GM18511 (cell line): ENCODE measurements at regions not wholly inside any gene's neighbourhood (a gene's known extent, or its start where the extent isn't known, plus 50 kb on each side); places are given as distances from the start of the nearest gene placed in this dataset.

Experiments used
- ATAC-seq: cut with Tn5 transposase; IDR thresholded peaks from one replicate; pipeline ENCODE4 v1.9.1; 2021; ENCODE audit warnings: mild to moderate bottlenecking, moderate library complexity; ENCODE audit not compliant: unreplicated experiment

- ATAC-seq = no peak
Observed at GRCh38 chr1:218135371-218135770, 149.7 kb upstream of the RRP15 start.

GRCh38 chr1:218139761-218140160 lies 145.3 kb upstream of the RRP15 start:
- no peak for ATAC-seq

GRCh38 chr1:218156595-218156994 lies 128.5 kb upstream of the RRP15 start:
- no peak for ATAC-seq

- ATAC-seq = no peak
Observed at GRCh38 chr1:218163371-218163770, 121.7 kb upstream of the RRP15 start.

GRCh38 chr1:218164111-218164929 lies 120.8 kb upstream of the RRP15 start:
- ATAC-seq = peak; percentile 64

GRCh38 chr1:218164930-218165700 lies 120.0 kb upstream of the RRP15 start:
- peak; percentile 48 for ATAC-seq

- ATAC-seq = no peak
Observed at GRCh38 chr1:218165701-218166114, 119.4 kb upstream of the RRP15 start.

GRCh38 chr1:218166268-218166945 lies 118.7 kb upstream of the RRP15 start:
- no peak for ATAC-seq

- ATAC-seq = no peak
Observed at GRCh38 chr1:218171302-218171893, 113.7 kb upstream of the RRP15 start.

GRCh38 chr1:218182455-218182854 lies 102.6 kb upstream of the RRP15 start:
- no peak for ATAC-seq

GRCh38 chr1:218200979-218201378 lies 84.1 kb upstream of the RRP15 start:
- ATAC-seq = no peak

- ATAC-seq = no peak
Observed at GRCh38 chr1:218201601-218202000, 83.5 kb upstream of the RRP15 start.

- no peak for ATAC-seq
Observed at GRCh38 chr1:218205721-218206120, 79.4 kb upstream of the RRP15 start.

GRCh38 chr1:218207194-218207593 lies 77.9 kb upstream of the RRP15 start:
- ATAC-seq = no peak

GRCh38 chr1:218209351-218209861 lies 75.7 kb upstream of the RRP15 start:
- no peak for ATAC-seq

GRCh38 chr1:218211241-218211640 lies 73.9 kb upstream of the RRP15 start:
- no peak for ATAC-seq

- no peak for ATAC-seq
Observed at GRCh38 chr1:218217040-218217439, 68.1 kb upstream of the RRP15 start.

- ATAC-seq = no peak
Observed at GRCh38 chr1:218219460-218219859, 65.6 kb upstream of the RRP15 start.

- ATAC-seq = no peak
Observed at GRCh38 chr1:218224101-218224500, 61.0 kb upstream of the RRP15 start.

GRCh38 chr1:218226005-218226404 lies 59.1 kb upstream of the RRP15 start:
- ATAC-seq = no peak
